SK-N-SH treated with all-trans-retinoic acid at 6 μM for 48 hours (cell line): ENCODE measurements at regions not wholly inside any gene's neighbourhood (a gene's known extent, or its start where the extent isn't known, plus 50 kb on each side); places are given as distances from the start of the nearest gene placed in this dataset.

Experiments
- ATAC-seq: fragments of 200-7000 bp; cut with Tn5 transposase; 3 replicates; pipeline ENCODE4 v1.9.1; 2020; ENCODE audit warnings: mild to moderate bottlenecking, moderate library complexity
- ARNTL ChIP-seq: fragments of 450-650 bp; formaldehyde crosslinking; IDR thresholded peaks from 2 replicates; pipeline ENCODE4 v1.5.0; 2020; ENCODE audit warnings: low read depth, mild to moderate bottlenecking, moderate library complexity, borderline replicate concordance
- BACH2 ChIP-seq: fragments of 250-450 bp; sonication (Bioruptor Pico); IDR thresholded peaks from 2 replicates; pipeline ENCODE4 v1.9.0; 2021; ENCODE audit warnings: mild to moderate bottlenecking, borderline replicate concordance
- CREB5 ChIP-seq: fragments of 250-450 bp; sonication (Bioruptor Pico); IDR thresholded peaks from 2 replicates; pipeline ENCODE4 v1.5.1; 2020; ENCODE audit warnings: low read depth, mild to moderate bottlenecking, moderate library complexity
- CSDC2 ChIP-seq: fragments of 250-450 bp; sonication (Bioruptor Pico); IDR thresholded peaks from 2 replicates; pipeline ENCODE4 v1.5.0; 2020; ENCODE audit warnings: mild to moderate bottlenecking, moderate library complexity
- CSRNP3 ChIP-seq: fragments of 250-450 bp; sonication (Bioruptor Pico); IDR thresholded peaks from 2 replicates; pipeline ENCODE4 v1.5.1; 2021; ENCODE audit warnings: mild to moderate bottlenecking, moderate library complexity
- ESRRG ChIP-seq: fragments of 250-450 bp; sonication (Bioruptor Pico); IDR thresholded peaks from 2 replicates; pipeline ENCODE4 v1.6.1; 2021; ENCODE audit warnings: mild to moderate bottlenecking
- GLIS3 ChIP-seq: fragments of 250-450 bp; sonication (Bioruptor Pico); IDR thresholded peaks from 2 replicates; pipeline ENCODE4 v1.5.0; 2020; ENCODE audit warnings: mild to moderate bottlenecking, moderate library complexity
- ISL1 ChIP-seq: fragments of 250-450 bp; sonication (Bioruptor Pico); IDR thresholded peaks from 2 replicates; pipeline ENCODE4 v2.1.2; 2022; ENCODE audit warnings: mild to moderate bottlenecking, moderate library complexity
- OSR1 ChIP-seq: fragments of 250-450 bp; sonication (Bioruptor Pico); IDR thresholded peaks from 2 replicates; pipeline ENCODE4 v1.8.0; 2022; ENCODE audit warnings: moderate library complexity, mild to moderate bottlenecking, inconsistent platforms
- PATZ1 ChIP-seq: fragments of 250-450 bp; sonication (Bioruptor Pico); IDR thresholded peaks from 2 replicates; pipeline ENCODE4 v1.8.0; 2020; ENCODE audit warnings: mild to moderate bottlenecking, moderate library complexity, borderline replicate concordance
- POU6F1 ChIP-seq: fragments of 250-450 bp; sonication (Bioruptor Pico); IDR thresholded peaks from 2 replicates; pipeline ENCODE4 v1.8.0; 2021; ENCODE audit warnings: low read depth, mild to moderate bottlenecking, moderate library complexity, borderline replicate concordance
- PPARA ChIP-seq: fragments of 250-450 bp; sonication (Bioruptor Pico); IDR thresholded peaks from 2 replicates; pipeline ENCODE4 v1.5.0; 2020; ENCODE audit warnings: mild to moderate bottlenecking, borderline replicate concordance
- RARB ChIP-seq: fragments of 250-450 bp; sonication (Bioruptor Pico); IDR thresholded peaks from 2 replicates; pipeline ENCODE4 v1.8.0; 2021; ENCODE audit warnings: mild to moderate bottlenecking, moderate library complexity
- SNAI2 ChIP-seq: fragments of 250-450 bp; sonication (Bioruptor Pico); IDR thresholded peaks from 2 replicates; pipeline ENCODE4 v1.5.0; 2020; ENCODE audit warnings: mild to moderate bottlenecking, moderate library complexity
- TCF4 ChIP-seq: fragments of 250-450 bp; sonication (Bioruptor Pico); IDR thresholded peaks from 2 replicates; pipeline ENCODE4 v1.8.0; 2021; ENCODE audit warnings: mild to moderate bottlenecking, moderate library complexity, borderline replicate concordance
- TOX ChIP-seq: fragments of 250-450 bp; sonication (Bioruptor Pico); IDR thresholded peaks from 2 replicates; pipeline ENCODE4 v1.8.0; 2021; ENCODE audit warnings: mild to moderate bottlenecking, moderate library complexity, borderline replicate concordance
- ZC3H10 ChIP-seq: fragments of 250-450 bp; sonication (Bioruptor Pico); IDR thresholded peaks from 2 replicates; pipeline ENCODE4 v1.5.1; 2021; ENCODE audit warnings: mild to moderate bottlenecking, moderate library complexity
- ZFP3 ChIP-seq: fragments of 250-450 bp; sonication (Bioruptor Pico); IDR thresholded peaks from 2 replicates; pipeline ENCODE4 v1.5.0; 2020; ENCODE audit warnings: mild to moderate bottlenecking, moderate library complexity
- ZFP30 ChIP-seq: fragments of 450-650 bp; formaldehyde crosslinking; IDR thresholded peaks from 2 replicates; pipeline ENCODE4 v1.5.0; 2022; ENCODE audit warnings: mild to moderate bottlenecking, moderate library complexity
- ZNF565 ChIP-seq: fragments of 450-650 bp; formaldehyde crosslinking; conservative IDR thresholded peaks from 2 replicates; pipeline ENCODE4 v1.5.0; 2020; ENCODE audit warnings: low read depth, mild to moderate bottlenecking, moderate library complexity
- ZNF70 ChIP-seq: fragments of 450-650 bp; formaldehyde crosslinking; IDR thresholded peaks from 2 replicates; pipeline ENCODE4 v1.5.0; 2020; ENCODE audit warnings: mild to moderate bottlenecking, moderate library complexity
- ZNF8 ChIP-seq: fragments of 450-650 bp; formaldehyde crosslinking; IDR thresholded peaks from 2 replicates; pipeline ENCODE4 v1.5.0; 2020; ENCODE audit warnings: mild to moderate bottlenecking, moderate library complexity

- ATAC-seq, result no peak
- TF ChIP-seq CREB5 (no peak), ARNTL (CRISPR knock-in tag) (no peak), ZNF565 (CRISPR knock-in tag) (no peak), ISL1 (CRISPR knock-in tag) (no peak), ZNF70 (CRISPR knock-in tag) (no peak), OSR1 (CRISPR knock-in tag) (no peak), GLIS3 (CRISPR knock-in tag) (no peak), ZNF8 (CRISPR knock-in tag) (no peak)
Observed at GRCh38 chr2:84212611-84213314, 246.3 kb downstream of the SUCLG1 start.

- ATAC-seq, result no peak
- TF ChIP-seq CSRNP3 (CRISPR knock-in tag), result no peak
- TF ChIP-seq CSDC2 (CRISPR knock-in tag), result no peak
- no peak for TF ChIP-seq ISL1 (CRISPR knock-in tag)
- no peak for TF ChIP-seq RARB (CRISPR knock-in tag)
- TF ChIP-seq TOX (CRISPR knock-in tag), result no peak
- TF ChIP-seq PATZ1 (CRISPR knock-in tag), result no peak
- TF ChIP-seq ZFP3 (CRISPR knock-in tag), result no peak
- no peak for TF ChIP-seq ZNF565 (CRISPR knock-in tag)
- no peak for TF ChIP-seq GLIS3 (CRISPR knock-in tag)
- TF ChIP-seq ARNTL (CRISPR knock-in tag), result no peak
- TF ChIP-seq ZNF70 (CRISPR knock-in tag), result no peak
- TF ChIP-seq CREB5, result no peak
Observed at GRCh38 chr2:84209941-84210340, 249.1 kb downstream of the SUCLG1 start.

GRCh38 chr2:84204995-84205394 is 254.1 kb downstream of the SUCLG1 start:
- no peak for ATAC-seq
- TF ChIP-seq RARB (CRISPR knock-in tag) (no peak), ZC3H10 (CRISPR knock-in tag) (no peak)

GRCh38 chr2:84202166-84202565 is 256.9 kb downstream of the SUCLG1 start:
- no peak for ATAC-seq
- TF ChIP-seq CSRNP3 (CRISPR knock-in tag) (no peak), ZFP3 (CRISPR knock-in tag) (no peak), RARB (CRISPR knock-in tag) (no peak), ESRRG (no peak)
- TF ChIP-seq, all 23 proteins: peak for 0

GRCh38 chr2:84201158-84201557 is 257.9 kb downstream of the SUCLG1 start:
- no peak for ATAC-seq
- no peak for TF ChIP-seq CSDC2 (CRISPR knock-in tag)
- no peak for TF ChIP-seq CSRNP3 (CRISPR knock-in tag)
- no peak for TF ChIP-seq GLIS3 (CRISPR knock-in tag)
- TF ChIP-seq ARNTL (CRISPR knock-in tag), result no peak
- TF ChIP-seq ZNF8 (CRISPR knock-in tag), result no peak
- no peak for TF ChIP-seq OSR1 (CRISPR knock-in tag)
- no peak for TF ChIP-seq POU6F1 (CRISPR knock-in tag)
- TF ChIP-seq BACH2 (CRISPR knock-in tag), result no peak
- no peak for TF ChIP-seq ISL1 (CRISPR knock-in tag)
- TF ChIP-seq SNAI2 (CRISPR knock-in tag), result no peak
- TF ChIP-seq TCF4, result no peak
- TF ChIP-seq ZFP30, result no peak
- TF ChIP-seq PPARA (CRISPR knock-in tag), result no peak
